Left ventricle myocardium superior (tissue), 1 donor: ENCODE measurements at regions not wholly inside any gene's neighbourhood (a gene's known extent, or its start where the extent isn't known, plus 50 kb on each side); places are given as distances from the start of the nearest gene placed in this dataset.
"Not testable (repeated sequence)": the region's sequence is repeated elsewhere in the genome, so short reads cannot be mapped to it uniquely, and the experiment has no call there.

Experiments
- ATAC-seq: fragments of 200-7000 bp; cut with Tn5 transposase; one replicate; pipeline ENCODE4 v1.9.1; 2020; ENCODE audit warnings: mild to moderate bottlenecking, moderate library complexity
- DNase-seq: peaks from one replicate; pipeline ENCODE4 v3.0.0-alpha.2; 2020
- intact Hi-C: fragments of 100-400 bp; cut with micrococcal nuclease; formaldehyde crosslinking; loops from one replicate; pipeline ENCODE4 v1.11.0; 2022
- donor health status: DM: no; HTN: yes; CAD: no; lungs with severe emphysema.

- DNase-seq (no peak), ATAC-seq (no peak)
- intact Hi-C loops: no loop called here
Measured at GRCh38 chr3:182490596-182491491, 302.5 kb upstream of the ATP11B start.

GRCh38 chr3:182491577-182491976 lies 301.7 kb upstream of the ATP11B start:
- intact Hi-C loops: no loop called here
- ATAC-seq (no peak), DNase-seq (no peak)

- intact Hi-C loops: no loop called here
- ATAC-seq (no peak), DNase-seq (no peak)
Measured at GRCh38 chr3:182492536-182492935, 300.8 kb upstream of the ATP11B start.

GRCh38 chr3:182500289-182500688 lies 293.0 kb upstream of the ATP11B start:
- no peak for DNase-seq
- intact Hi-C loops: no loop called here
- ATAC-seq: no peak

- no peak for DNase-seq
- intact Hi-C loops: no loop called here
- ATAC-seq: no peak
Measured at GRCh38 chr3:182501856-182502255, 291.4 kb upstream of the ATP11B start.

GRCh38 chr3:182503401-182503800 lies 289.9 kb upstream of the ATP11B start:
- intact Hi-C loops: no loop called here
- ATAC-seq (no peak), DNase-seq (no peak)

GRCh38 chr3:182508919-182509711 lies 284.2 kb upstream of the ATP11B start:
- intact Hi-C loops: no loop called here
- DNase-seq (no peak), ATAC-seq (no peak)

- ATAC-seq (no peak), DNase-seq (no peak)
- intact Hi-C loops: no loop called here
Measured at GRCh38 chr3:182509844-182510460, 283.4 kb upstream of the ATP11B start.

- DNase-seq: no peak
- ATAC-seq: no peak
- intact Hi-C loops: no loop called here
Measured at GRCh38 chr3:182514236-182514964, 278.9 kb upstream of the ATP11B start.

- ATAC-seq (no peak), DNase-seq (no peak)
- intact Hi-C loops: no loop called here
Measured at GRCh38 chr3:182516597-182517336, 276.5 kb upstream of the ATP11B start.

- intact Hi-C loops: no loop called here
- no peak for ATAC-seq
- DNase-seq: no peak
Measured at GRCh38 chr3:182519569-182519968, 273.7 kb upstream of the ATP11B start.

- DNase-seq: no peak
- no peak for ATAC-seq
- intact Hi-C loops: no loop called here
Measured at GRCh38 chr3:182521339-182521738, 272.0 kb upstream of the ATP11B start.

GRCh38 chr3:182523424-182523823 lies 269.9 kb upstream of the ATP11B start:
- intact Hi-C loops, ATAC-seq, DNase-seq: not testable (repeated sequence)

- ATAC-seq (no peak), DNase-seq (no peak)
- intact Hi-C loops: no loop called here
Measured at GRCh38 chr3:182523836-182524235, 269.5 kb upstream of the ATP11B start.

GRCh38 chr3:182524711-182525401 lies 268.4 kb upstream of the ATP11B start:
- no peak for DNase-seq
- intact Hi-C loops: no loop called here
- no peak for ATAC-seq

- no peak for ATAC-seq
- intact Hi-C loops: no loop called here
Measured at GRCh38 chr3:182525766-182526374, 267.4 kb upstream of the ATP11B start.

GRCh38 chr3:182527745-182528144 lies 265.6 kb upstream of the ATP11B start:
- intact Hi-C loops: no loop called here
- no peak for DNase-seq
- no peak for ATAC-seq

More at GRCh38 chr3:182525766-182526374, 267.4 kb upstream of the ATP11B start:
- no peak for DNase-seq

GRCh38 chr3:182530316-182530715 lies 263.0 kb upstream of the ATP11B start:
- DNase-seq (no peak), ATAC-seq (no peak)
- intact Hi-C loops: no loop called here
